ENCODE measurements at regions not wholly inside any gene's neighbourhood (a gene's known extent, or its start where the extent isn't known, plus 50 kb on each side); places are given as distances from the start of the nearest gene placed in this dataset.

GRCh38 chr10:4568731-4569130 is 257.3 kb upstream of the AKR1E2 start:
- no peak for TF ChIP-seq POLR2A (IDR thresholded peaks at IDR 0.05)
- no peak for TF ChIP-seq CTCF (IDR thresholded peaks at IDR 0.05 in 4 of 5, conservative IDR thresholded peaks at IDR 0.05 in 1 of 5)
- intact Hi-C loops (cut with DNase I; ENCODE audit: low total_unique reads): no loop called here
- no peaks in the 10 kb centered on the region for H3K9me3 ChIP-seq
- no peaks in the 10 kb centered on the region for H3K4me1 ChIP-seq
- no peaks in the 10 kb centered on the region for H3K36me3 ChIP-seq
- no peak overlapping the region for H3K27ac ChIP-seq
- no peak overlapping the region for H3K4me3 ChIP-seq
- ATAC-seq (no peak), DNase-seq (no peak)
- in situ Hi-C loops (cut with MboI; ENCODE audit: low sequenced_read_pairs in 4 of 4): loop anchor here in 1 of 4 donors (25.0 kb wide), 1 partner anchor 106 kb away; no protein-coding TSS in a partner anchor
- H3K27me3 ChIP-seq: no peaks in the 10 kb centered on the region

- no peaks in the 10 kb centered on the region for H3K4me1 ChIP-seq
- H3K27ac ChIP-seq: no peak overlapping the region
- no peak overlapping the region for H3K4me3 ChIP-seq
- ATAC-seq (no peak), DNase-seq (no peak)
- no peaks in the 10 kb centered on the region for H3K27me3 ChIP-seq
- TF ChIP-seq CTCF (IDR thresholded peaks at IDR 0.05 in 4 of 5, conservative IDR thresholded peaks at IDR 0.05 in 1 of 5) (no peak), POLR2A (IDR thresholded peaks at IDR 0.05) (no peak)
- intact Hi-C loops (cut with DNase I; ENCODE audit: low total_unique reads) (no loop called here), in situ Hi-C loops (cut with MboI; ENCODE audit: low sequenced_read_pairs in 4 of 4) (loop anchor here in 1 of 4 donors (25.0 kb wide), 1 partner anchor 106 kb away; no protein-coding TSS in a partner anchor)
- no peaks in the 10 kb centered on the region for H3K9me3 ChIP-seq
- H3K36me3 ChIP-seq: no peaks in the 10 kb centered on the region
Observed at GRCh38 chr10:4568086-4568485, 257.9 kb upstream of the AKR1E2 start.

- intact Hi-C loops (cut with DNase I; ENCODE audit: low total_unique reads) (no loop called here), in situ Hi-C loops (cut with MboI; ENCODE audit: low sequenced_read_pairs in 4 of 4) (loop anchor here in 1 of 4 donors (25.0 kb wide), 1 partner anchor 105 kb away; no protein-coding TSS in a partner anchor)
- TF ChIP-seq POLR2A (IDR thresholded peaks at IDR 0.05) (no peak), CTCF (IDR thresholded peaks at IDR 0.05 in 4 of 5, conservative IDR thresholded peaks at IDR 0.05 in 1 of 5) (no peak)
- DNase-seq: no peak
- no peaks in the 10 kb centered on the region for H3K27me3 ChIP-seq
- H3K4me1 ChIP-seq: no peaks in the 10 kb centered on the region
- H3K27ac ChIP-seq: no peak overlapping the region
- no peak for ATAC-seq
- H3K4me3 ChIP-seq: no peak overlapping the region
- no peaks in the 10 kb centered on the region for H3K36me3 ChIP-seq
- H3K9me3 ChIP-seq: no peaks in the 10 kb centered on the region
Observed at GRCh38 chr10:4567637-4568036, 258.4 kb upstream of the AKR1E2 start.

GRCh38 chr10:4566011-4566410 is 260.0 kb upstream of the AKR1E2 start:
- H3K4me1 ChIP-seq: no peaks in the 10 kb centered on the region
- no peaks in the 10 kb centered on the region for H3K9me3 ChIP-seq
- in situ Hi-C loops (cut with MboI; ENCODE audit: low sequenced_read_pairs in 4 of 4): loop anchor here in 1 of 4 donors (25.0 kb wide), 1 partner anchor 104 kb away; no protein-coding TSS in a partner anchor
- H3K27ac ChIP-seq: no peak overlapping the region
- H3K27me3 ChIP-seq: no peaks in the 10 kb centered on the region
- H3K36me3 ChIP-seq: no peaks in the 10 kb centered on the region
- intact Hi-C loops (cut with DNase I; ENCODE audit: low total_unique reads): no loop called here
- TF ChIP-seq CTCF (IDR thresholded peaks at IDR 0.05 in 4 of 5, conservative IDR thresholded peaks at IDR 0.05 in 1 of 5) (no peak), POLR2A (IDR thresholded peaks at IDR 0.05) (no peak)
- no peak overlapping the region for H3K4me3 ChIP-seq
- no peak for ATAC-seq
- no peak for DNase-seq

- TF ChIP-seq POLR2A (IDR thresholded peaks at IDR 0.05) (no peak), CTCF (IDR thresholded peaks at IDR 0.05 in 4 of 5, conservative IDR thresholded peaks at IDR 0.05 in 1 of 5) (no peak)
- in situ Hi-C loops (cut with MboI; ENCODE audit: low sequenced_read_pairs in 4 of 4): loop anchor here in 1 of 4 donors (25.0 kb wide), 1 partner anchor 99 kb away; no protein-coding TSS in a partner anchor
- DNase-seq: no peak
- no peak overlapping the region for H3K27ac ChIP-seq
- ATAC-seq: no peak
- no peaks in the 10 kb centered on the region for H3K9me3 ChIP-seq
- H3K27me3 ChIP-seq: no peaks in the 10 kb centered on the region
- no peaks in the 10 kb centered on the region for H3K4me1 ChIP-seq
- H3K4me3 ChIP-seq: no peak overlapping the region
- H3K36me3 ChIP-seq: no peaks in the 10 kb centered on the region
- intact Hi-C loops (cut with DNase I; ENCODE audit: low total_unique reads): no loop called here
Observed at GRCh38 chr10:4561296-4561695, 264.7 kb upstream of the AKR1E2 start.
